ENCODE measurements at regions not wholly inside any gene's neighbourhood (a gene's known extent, or its start where the extent isn't known, plus 50 kb on each side); places are given as distances from the start of the nearest gene placed in this dataset.
"Not testable (repeated sequence)": the region's sequence is repeated elsewhere in the genome, so short reads cannot be mapped to it uniquely, and the experiment has no call there.

- no peak for DNase-seq
Observed at GRCh38 chr2:58721912-58722591, 480.9 kb upstream of the FANCL start.

- DNase-seq, result no peak
Observed at GRCh38 chr2:58720770-58721697, 479.9 kb upstream of the FANCL start.

DNA sequence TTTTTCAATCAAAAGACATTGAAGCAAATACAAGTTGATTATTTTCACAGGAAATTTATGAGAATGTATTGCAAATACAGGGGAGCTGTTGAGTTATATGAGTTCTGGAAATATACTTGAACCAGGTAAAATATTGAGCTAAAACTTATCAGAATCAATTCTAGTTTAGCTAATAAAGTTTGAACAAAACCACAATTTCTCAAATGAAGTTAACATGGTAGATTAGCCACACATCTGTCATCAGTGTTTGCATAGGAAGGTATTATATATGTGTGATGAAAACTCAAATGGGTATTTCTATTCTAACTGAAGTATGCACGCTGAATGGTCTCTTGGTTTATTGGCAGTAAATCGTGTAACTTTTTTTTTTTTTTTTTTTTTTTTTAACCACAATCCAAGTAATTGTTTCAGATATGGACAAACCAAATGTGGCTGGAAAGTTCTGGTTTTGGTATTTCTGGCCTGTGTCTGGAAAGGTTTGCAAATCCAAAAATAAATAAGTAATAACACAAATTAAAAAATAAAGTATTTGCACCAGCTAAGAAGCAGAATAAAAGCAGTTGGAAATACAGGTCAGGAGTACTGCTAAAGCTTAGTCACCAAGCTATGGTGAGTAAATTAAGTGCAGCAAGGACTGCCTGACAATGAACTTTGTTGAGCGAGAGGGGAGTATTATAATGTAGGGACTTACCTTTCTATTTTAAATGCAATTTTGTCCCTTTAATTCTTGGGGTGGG is 479.1 kb upstream of the FANCL start:
- DNase-seq, result no peak

- DNase-seq, result no peak
Observed at GRCh38 chr2:58715344-58715743, 474.2 kb upstream of the FANCL start.

- no peak for DNase-seq
Observed at GRCh38 chr2:58714238-58714637, 473.1 kb upstream of the FANCL start.

- no peak for DNase-seq
Observed at GRCh38 chr2:58710795-58711279, 469.7 kb upstream of the FANCL start.

GRCh38 chr2:58709687-58710354 is 468.7 kb upstream of the FANCL start:
- DNase-seq, result no peak

GRCh38 chr2:58709274-58709673 is 468.1 kb upstream of the FANCL start:
- no peak for DNase-seq

DNA sequence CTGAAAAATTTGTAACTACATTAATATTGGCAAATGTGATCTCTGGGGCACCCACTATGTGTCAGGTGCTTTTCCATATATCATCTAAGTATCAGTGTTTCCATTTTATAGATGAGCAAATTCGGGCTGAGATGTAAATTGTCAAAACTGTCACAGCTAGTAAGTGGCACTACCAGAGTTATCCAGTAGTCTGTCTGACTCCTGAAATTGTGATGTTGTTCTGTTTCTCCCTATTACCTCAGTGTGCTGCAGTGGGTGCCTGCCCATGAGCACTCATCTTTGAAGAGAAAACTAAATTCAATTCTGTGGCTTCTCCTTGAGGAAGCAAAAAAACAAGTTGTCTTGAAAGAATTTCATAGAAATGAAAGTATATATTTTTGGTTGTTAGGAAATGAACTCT is 467.4 kb upstream of the FANCL start:
- DNase-seq, result no peak

- DNase-seq, result no peak
Observed at GRCh38 chr2:58702302-58702885, 461.3 kb upstream of the FANCL start.

- no peak for DNase-seq
Observed at GRCh38 chr2:58701688-58702301, 460.7 kb upstream of the FANCL start.

DNA sequence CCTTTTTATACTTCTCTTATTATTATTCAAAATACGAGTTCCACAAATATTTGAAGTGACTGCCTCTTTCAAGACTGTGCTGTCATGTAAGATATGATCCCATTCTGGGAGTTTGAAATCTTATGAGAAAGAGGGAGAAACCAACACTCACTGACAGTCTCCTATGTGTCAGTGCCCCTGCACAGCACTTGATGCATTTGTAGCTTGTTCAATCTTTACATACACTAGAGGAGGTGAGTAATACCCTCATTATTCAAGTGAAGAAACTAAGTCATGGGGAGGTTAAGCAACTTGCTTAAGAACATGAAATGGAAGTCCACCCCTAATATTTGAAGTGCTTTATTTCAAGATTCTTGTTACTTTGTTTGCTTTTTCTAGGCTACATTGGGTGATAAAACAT is 459.5 kb upstream of the FANCL start:
- DNase-seq, result no peak

GRCh38 chr2:58699411-58699810 is 458.3 kb upstream of the FANCL start:
- DNase-seq, result no peak

GRCh38 chr2:58698620-58699019 is 457.5 kb upstream of the FANCL start:
- DNase-seq, result no peak

DNA sequence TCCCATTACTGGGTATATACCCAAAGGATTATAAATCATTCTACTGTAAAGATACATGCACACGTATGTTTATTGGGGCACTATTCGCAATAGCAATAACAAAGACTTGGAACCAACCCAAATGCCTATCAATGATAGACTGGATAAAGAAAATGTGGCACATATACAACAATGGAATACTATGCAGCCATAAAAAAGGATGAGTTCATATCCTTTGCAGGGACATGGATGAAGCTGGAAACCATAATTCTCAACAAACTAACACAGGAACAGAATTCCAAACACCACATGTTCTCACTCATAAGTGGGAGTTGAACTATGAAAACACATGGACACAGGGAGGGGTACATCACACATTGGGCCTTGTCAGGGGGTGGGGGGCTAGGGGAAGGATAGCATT is 453.0 kb upstream of the FANCL start:
- not testable (repeated sequence) for DNase-seq

GRCh38 chr2:58691041-58691440 is 449.9 kb upstream of the FANCL start:
- not testable (repeated sequence) for DNase-seq

DNA sequence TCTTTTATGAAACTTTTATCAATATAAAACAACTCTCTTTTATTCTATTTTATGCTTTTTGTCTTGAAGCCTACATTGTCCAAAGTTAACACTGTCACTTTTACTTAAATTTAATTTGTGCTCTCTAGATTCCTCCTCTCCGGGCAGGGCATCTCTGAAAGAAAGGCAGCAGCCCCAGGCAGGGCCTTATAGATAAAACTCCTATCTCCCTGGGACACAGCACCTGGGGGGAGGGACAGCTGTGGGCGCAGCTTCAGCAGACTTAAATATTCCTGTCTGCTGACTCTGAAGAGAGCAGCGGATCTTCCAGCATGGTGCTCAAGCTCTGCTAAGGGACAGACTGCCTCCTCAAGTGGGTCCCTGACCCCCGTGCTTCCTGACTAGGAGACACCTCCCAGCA is 447.7 kb upstream of the FANCL start:
- DNase-seq, result no peak

- no peak for DNase-seq
Observed at GRCh38 chr2:58686776-58687175, 445.7 kb upstream of the FANCL start.

DNA sequence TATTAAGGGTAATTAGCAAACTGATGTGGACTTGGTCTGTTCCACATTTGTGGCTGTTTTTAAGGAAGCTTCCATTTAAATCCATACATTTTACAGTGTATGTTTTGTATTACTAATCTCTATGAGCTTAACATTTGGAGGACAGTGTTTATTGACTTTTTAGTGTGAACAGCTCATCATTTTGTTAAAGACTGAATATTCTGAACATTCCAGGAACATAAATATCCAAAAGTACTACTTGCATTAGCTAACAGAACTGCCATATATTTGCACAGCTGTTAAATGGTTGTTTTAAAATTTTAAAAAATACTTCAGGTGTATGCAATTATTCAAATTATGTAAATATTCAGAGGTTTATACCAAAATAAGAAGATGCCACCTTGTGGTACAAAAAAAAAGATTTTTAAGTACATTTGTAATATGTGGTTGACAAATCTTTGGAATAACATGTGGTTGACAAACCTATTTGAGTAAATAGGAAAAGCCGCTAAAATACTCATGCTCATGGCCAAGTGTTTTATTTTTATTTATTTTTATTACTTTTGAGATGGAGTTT is 439.7 kb upstream of the FANCL start:
- DNase-seq, result no peak

DNA sequence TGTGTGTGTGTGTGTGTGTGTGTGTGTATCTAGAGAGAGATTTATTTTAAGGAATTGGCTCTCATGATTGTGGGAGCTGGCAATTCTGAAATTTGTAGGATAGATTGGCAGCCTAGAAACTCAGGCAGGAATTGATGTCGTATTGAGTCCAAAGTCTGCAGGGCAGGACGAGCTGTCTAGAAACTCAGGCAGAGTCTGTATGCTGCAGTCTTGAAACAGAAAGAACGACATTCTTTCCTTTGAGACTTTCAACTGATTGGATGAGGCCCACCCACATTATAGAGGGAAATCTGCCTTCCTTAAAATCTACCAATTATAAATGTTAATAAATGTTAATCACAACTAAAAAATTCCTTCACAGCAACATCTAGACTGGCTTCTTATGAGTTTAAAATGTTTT is 436.6 kb upstream of the FANCL start:
- no peak for DNase-seq

DNA sequence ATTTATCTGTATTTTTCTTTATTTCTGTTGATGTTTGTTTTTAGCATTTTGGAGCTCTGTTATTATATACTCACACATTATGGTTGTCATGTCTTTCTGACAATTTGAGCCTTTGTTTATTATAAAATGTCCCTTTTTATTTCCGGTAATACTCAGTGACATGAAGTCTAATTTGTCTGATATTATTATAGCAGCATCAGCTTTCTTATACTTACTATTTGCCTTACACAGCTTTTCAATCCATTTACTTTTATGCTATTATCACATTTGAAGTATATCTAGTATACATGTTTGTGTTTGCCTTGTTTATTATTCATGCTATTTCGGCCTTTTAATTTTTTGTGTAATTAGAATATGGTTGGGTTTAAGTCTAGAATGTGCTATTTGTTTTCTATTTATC is 430.6 kb upstream of the FANCL start:
- DNase-seq, result no peak

DNA sequence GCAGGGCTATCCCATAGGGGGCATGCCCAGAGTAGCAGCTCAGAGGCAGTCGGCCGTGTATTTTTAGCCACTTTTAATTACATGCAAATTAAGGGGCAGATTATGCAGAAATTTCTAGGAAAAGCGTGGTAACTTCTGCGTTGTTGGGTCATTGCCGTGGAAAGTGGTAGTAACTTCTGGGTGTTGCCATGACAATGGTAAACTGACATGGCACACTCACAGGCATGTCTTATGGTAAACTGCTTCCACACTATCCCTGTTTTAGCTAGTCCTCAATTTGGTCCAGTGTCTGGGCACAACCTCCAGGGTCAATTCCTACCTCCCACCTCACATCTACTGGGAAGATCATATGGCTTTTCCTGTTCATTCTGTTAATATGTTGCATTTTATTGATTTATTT is 428.9 kb upstream of the FANCL start:
- DNase-seq, result no peak
